ENCODE measurements at regions not wholly inside any gene's neighbourhood (a gene's known extent, or its start where the extent isn't known, plus 50 kb on each side); places are given as distances from the start of the nearest gene placed in this dataset.
"Not testable (repeated sequence)": the region's sequence is repeated elsewhere in the genome, so short reads cannot be mapped to it uniquely, and the experiment has no call there.

GRCh38 chr2:20949256-20949655 lies 94.6 kb downstream of the APOB start:
- DNase-seq (ENCODE audit: low read depth): no peak

DNA sequence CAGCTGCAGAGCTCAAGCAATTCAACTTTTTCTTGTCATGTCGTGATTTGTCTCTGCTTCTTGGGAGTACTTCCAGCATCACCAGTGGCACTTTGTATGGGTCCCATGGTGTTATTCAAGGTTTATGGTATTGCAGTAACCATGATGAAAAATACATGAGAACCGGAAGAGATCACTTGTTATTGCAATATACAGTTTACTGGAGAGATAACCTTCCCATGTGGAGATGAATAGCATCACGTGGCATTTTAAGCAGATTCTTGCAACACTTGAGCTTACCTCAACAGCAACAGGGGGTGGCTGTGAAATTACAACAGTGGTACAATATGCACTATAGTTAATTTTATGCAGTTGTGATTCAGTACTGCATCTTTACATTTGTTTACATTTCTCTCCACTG lies 97.4 kb downstream of the APOB start:
- no peak for DNase-seq (ENCODE audit: low read depth)

- not testable (repeated sequence) for DNase-seq (ENCODE audit: low read depth)
Observed at GRCh38 chr2:20943721-20944120, 100.2 kb downstream of the APOB start.

DNA sequence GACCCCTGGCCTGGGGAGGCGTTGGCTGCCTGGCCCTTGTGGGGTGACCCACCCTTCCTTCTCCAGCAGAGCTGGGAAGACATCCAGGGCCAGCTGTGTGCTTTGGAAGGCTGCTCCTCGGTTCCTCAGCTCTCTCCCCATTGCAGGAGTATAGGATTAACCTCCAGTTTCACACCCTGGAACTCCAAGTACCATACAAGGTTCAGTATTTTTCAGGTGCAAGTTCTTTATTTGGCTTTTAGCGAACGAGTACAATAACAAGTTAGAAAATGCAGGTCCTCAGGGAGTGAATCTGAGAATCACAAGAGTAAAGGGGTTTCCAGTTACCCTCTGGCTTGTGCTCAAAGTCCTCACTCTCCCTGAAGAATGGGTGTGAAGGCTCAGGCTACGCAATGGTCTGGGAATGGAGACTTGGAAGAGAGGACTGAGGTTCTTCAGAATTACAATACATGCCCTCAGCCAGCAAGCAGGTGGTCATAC lies 101.2 kb downstream of the APOB start:
- no peak for DNase-seq (ENCODE audit: low read depth)

GRCh38 chr2:20940856-20941255 lies 103.0 kb downstream of the APOB start:
- no peak for DNase-seq (ENCODE audit: low read depth)

- no peak for DNase-seq (ENCODE audit: low read depth)
Observed at GRCh38 chr2:20939931-20940795, 103.7 kb downstream of the APOB start.

- no peak for DNase-seq (ENCODE audit: low read depth)
Observed at GRCh38 chr2:20937353-20937752, 106.5 kb downstream of the APOB start.

- DNase-seq (ENCODE audit: low read depth): no peak
Observed at GRCh38 chr2:20935168-20935775, 108.6 kb downstream of the APOB start.

- no peak for DNase-seq (ENCODE audit: low read depth)
Observed at GRCh38 chr2:20934236-20934635, 109.6 kb downstream of the APOB start.

DNA sequence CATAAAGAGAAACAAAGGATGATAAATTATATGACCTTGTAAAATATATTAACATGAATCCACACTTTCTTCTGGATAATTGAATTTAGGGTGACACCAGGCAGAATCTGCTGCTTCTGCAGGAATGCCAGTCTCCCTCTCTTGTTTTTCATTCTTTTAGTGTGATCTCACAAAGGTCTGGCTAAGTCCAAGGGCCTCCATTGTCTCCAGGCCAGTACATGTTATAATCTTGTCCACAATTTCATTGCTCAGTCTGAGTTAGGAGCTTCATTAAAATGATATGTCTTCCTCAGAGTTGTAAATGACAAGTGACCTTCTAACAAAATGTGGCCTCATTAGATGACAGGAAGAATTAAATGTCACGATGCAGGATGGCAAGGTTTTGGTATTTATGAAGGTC lies 110.2 kb downstream of the APOB start:
- DNase-seq (ENCODE audit: low read depth): no peak

GRCh38 chr2:20931346-20931745 lies 108.4 kb upstream of the LDAH start:
- no peak for DNase-seq (ENCODE audit: low read depth)

GRCh38 chr2:20930928-20931327 lies 108.0 kb upstream of the LDAH start:
- DNase-seq (ENCODE audit: low read depth): peak; percentile 81

DNA sequence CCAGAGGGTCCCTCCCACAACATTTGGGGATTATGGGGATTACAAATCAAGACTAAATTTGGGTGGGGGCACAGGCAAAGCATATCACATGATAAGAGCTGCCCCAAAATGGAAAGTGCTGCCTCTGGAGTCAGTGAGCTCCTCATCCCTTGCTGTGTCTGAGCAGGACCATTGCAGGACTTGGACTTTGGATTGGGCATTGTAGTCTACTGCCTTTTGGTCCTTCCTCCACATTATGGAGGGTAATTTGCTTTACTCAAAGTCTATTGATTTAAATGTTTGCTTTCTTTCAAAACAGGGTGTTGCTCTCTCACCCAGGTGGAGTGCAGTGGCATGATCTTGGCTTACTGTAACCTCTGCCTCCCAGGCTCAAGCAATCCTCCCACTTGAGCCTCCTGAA lies 106.8 kb upstream of the LDAH start:
- no peak for DNase-seq (ENCODE audit: low read depth)

- DNase-seq (ENCODE audit: low read depth): no peak
Observed at GRCh38 chr2:20928617-20929016, 105.7 kb upstream of the LDAH start.

- peak; percentile 13 for DNase-seq (ENCODE audit: low read depth)
Observed at GRCh38 chr2:20925265-20925889, 102.5 kb upstream of the LDAH start.

DNA sequence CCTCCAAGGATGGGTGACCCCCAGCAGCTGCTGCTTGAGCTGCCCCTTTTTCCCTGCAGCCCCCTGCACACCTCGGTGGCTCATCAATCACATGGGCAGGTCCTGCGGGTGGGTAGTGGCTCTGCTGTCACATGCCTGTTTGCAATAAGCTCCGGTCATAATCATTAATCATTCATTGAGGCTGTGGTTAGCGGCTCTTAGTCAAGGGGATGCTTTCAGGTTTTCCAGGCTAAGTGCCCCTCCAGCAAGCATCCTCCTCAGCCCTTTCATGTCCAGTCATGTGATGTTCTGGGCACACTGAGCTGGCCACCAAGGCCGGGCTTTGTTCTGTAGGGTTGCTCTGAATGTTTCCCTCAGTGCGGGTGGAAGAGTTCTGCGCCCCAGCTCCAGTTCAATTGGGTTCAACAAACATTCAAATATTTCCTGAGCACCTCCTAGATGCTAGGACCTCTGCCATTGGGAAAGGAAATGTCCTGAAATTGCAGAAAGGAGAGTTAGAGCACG lies 96.4 kb upstream of the LDAH start:
- no peak for DNase-seq (ENCODE audit: low read depth)

GRCh38 chr2:20917719-20918572 lies 95.0 kb upstream of the LDAH start:
- DNase-seq (ENCODE audit: low read depth): peak; percentile 78

- peak; percentile 4 for DNase-seq (ENCODE audit: low read depth)
Observed at GRCh38 chr2:20917287-20917660, 94.4 kb upstream of the LDAH start.

DNA sequence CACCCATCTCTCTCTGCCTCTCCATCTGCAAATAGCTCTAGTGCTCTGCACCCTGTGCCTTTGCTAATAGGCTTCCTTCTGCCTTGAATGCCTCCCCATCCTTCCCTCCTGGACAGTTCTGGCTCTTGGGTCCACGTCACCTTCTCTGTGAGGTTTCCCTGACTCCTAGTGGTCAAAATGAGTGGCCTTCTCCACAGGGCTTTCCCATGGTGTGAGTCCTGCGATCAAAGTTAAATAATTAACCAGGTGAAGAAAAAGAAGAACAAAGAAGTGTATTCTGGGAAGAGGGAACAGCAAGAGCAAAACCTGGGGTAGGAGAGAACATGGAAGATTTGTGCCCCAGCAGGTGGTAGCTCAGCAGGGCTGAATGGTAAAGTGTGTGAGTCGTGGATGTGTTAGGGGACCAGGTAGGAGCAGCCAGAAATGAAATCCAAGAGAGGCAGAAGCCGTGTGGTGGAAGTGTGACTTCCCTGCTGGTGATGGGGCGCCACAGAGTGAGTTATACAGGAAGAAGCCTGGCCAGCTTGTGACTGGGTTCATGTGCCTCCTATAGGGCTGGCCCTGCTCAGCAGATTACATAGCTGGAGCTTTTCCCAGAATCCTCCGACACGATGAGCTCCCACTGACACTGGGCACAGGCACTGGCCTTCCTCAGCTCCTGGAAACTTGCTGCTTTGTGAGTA lies 93.8 kb upstream of the LDAH start:
- peak; percentile 62 for DNase-seq (ENCODE audit: low read depth)

- no peak for DNase-seq (ENCODE audit: low read depth)
Observed at GRCh38 chr2:20915271-20915670, 92.4 kb upstream of the LDAH start.

GRCh38 chr2:20914771-20915170 lies 91.9 kb upstream of the LDAH start:
- no peak for DNase-seq (ENCODE audit: low read depth)

Data from iris pigment epithelial cell (primary cell).